ENCODE measurements at regions not wholly inside any gene's neighbourhood (a gene's known extent, or its start where the extent isn't known, plus 50 kb on each side); places are given as distances from the start of the nearest gene placed in this dataset.

- Histone ChIP-seq H3K9ac (ENCODE audit: control insufficient read depth, extremely low read depth, insufficient read depth, low read length) (no peak overlapping the region), H3K36me3 (ENCODE audit: control insufficient read depth in 2 of 2, extremely low read depth in 1 of 2, insufficient read depth in 2 of 2, low read length in 2 of 2) (no peaks in the 10 kb centered on the region), H3K4me1 (ENCODE audit: control insufficient read depth, extremely low read depth, insufficient read depth, low read length) (no peaks in the 10 kb centered on the region), H3K9me1 (ENCODE audit: control insufficient read depth, extremely low read depth, insufficient read depth, low read length) (no peaks in the 10 kb centered on the region), H2AFZ (ENCODE audit: control insufficient read depth, low read length) (no peak overlapping the region), H3K27ac (ENCODE audit: control insufficient read depth, insufficient read depth, low read length) (no peak overlapping the region), H3K79me2 (ENCODE audit: control insufficient read depth, insufficient read depth, low read length) (no peaks in the 10 kb centered on the region), H4K20me1 (ENCODE audit: control insufficient read depth, extremely low read depth, insufficient read depth, low read length) (no peaks in the 10 kb centered on the region), H3K27me3 (ENCODE audit: control insufficient read depth, extremely low read depth, insufficient read depth, low read length) (no peaks in the 10 kb centered on the region), H3K9me3 (ENCODE audit: control insufficient read depth, low read depth, low read length) (no peaks in the 10 kb centered on the region), H3K4me3 (ENCODE audit: control insufficient read depth in 2 of 3, extremely low read depth in 1 of 3, insufficient read depth in 2 of 3, low read depth in 1 of 3, low read length in 3 of 3) (no peak overlapping the region), H3K4me2 (ENCODE audit: control insufficient read depth, extremely low read depth, insufficient read depth, low read depth, low read length) (no peak overlapping the region)
- dilution Hi-C loops (cut with MboI; ENCODE audit: extremely low pct_ligation_motif_present, low sequenced_read_pairs) = no loop called here
- TF ChIP-seq EZH2 (IDR thresholded peaks at IDR 0.05; ENCODE audit: low read length) (no peak), CTCF (optimal IDR thresholded peaks at IDR 0.05 in 1 of 3, IDR thresholded peaks at IDR 0.05 in 1 of 3, conservative IDR thresholded peaks at IDR 0.05 in 1 of 3; ENCODE audit: extremely low read depth in 1 of 3, insufficient read depth in 2 of 3, low read length in 3 of 3) (no peak)
- FAIRE-seq = no peak
- no peak for DNase-seq (ENCODE audit: low read depth, low spot score)
Measured at GRCh38 chr20:12786276-12786675, 222.5 kb upstream of the SPTLC3 start.

- no peak overlapping the region for H3K9ac ChIP-seq (ENCODE audit: control insufficient read depth, extremely low read depth, insufficient read depth, low read length)
- no peaks in the 10 kb centered on the region for H4K20me1 ChIP-seq (ENCODE audit: control insufficient read depth, extremely low read depth, insufficient read depth, low read length)
- H3K36me3 ChIP-seq (ENCODE audit: control insufficient read depth in 2 of 2, extremely low read depth in 1 of 2, insufficient read depth in 2 of 2, low read length in 2 of 2) = no peaks in the 10 kb centered on the region
- FAIRE-seq (no peak), DNase-seq (ENCODE audit: low read depth, low spot score) (no peak)
- no peaks in the 10 kb centered on the region for H3K4me1 ChIP-seq (ENCODE audit: control insufficient read depth, extremely low read depth, insufficient read depth, low read length)
- no peak overlapping the region for H3K4me3 ChIP-seq (ENCODE audit: control insufficient read depth in 2 of 3, extremely low read depth in 1 of 3, insufficient read depth in 2 of 3, low read depth in 1 of 3, low read length in 3 of 3)
- no peak overlapping the region for H3K27ac ChIP-seq (ENCODE audit: control insufficient read depth, insufficient read depth, low read length)
- no peaks in the 10 kb centered on the region for H3K79me2 ChIP-seq (ENCODE audit: control insufficient read depth, insufficient read depth, low read length)
- H2AFZ ChIP-seq (ENCODE audit: control insufficient read depth, low read length) = no peak overlapping the region
- H3K9me3 ChIP-seq (ENCODE audit: control insufficient read depth, low read depth, low read length) = no peaks in the 10 kb centered on the region
- no peaks in the 10 kb centered on the region for H3K27me3 ChIP-seq (ENCODE audit: control insufficient read depth, extremely low read depth, insufficient read depth, low read length)
- H3K4me2 ChIP-seq (ENCODE audit: control insufficient read depth, extremely low read depth, insufficient read depth, low read depth, low read length) = no peak overlapping the region
- dilution Hi-C loops (cut with MboI; ENCODE audit: extremely low pct_ligation_motif_present, low sequenced_read_pairs) = no loop called here
- H3K9me1 ChIP-seq (ENCODE audit: control insufficient read depth, extremely low read depth, insufficient read depth, low read length) = no peaks in the 10 kb centered on the region
- TF ChIP-seq EZH2 (IDR thresholded peaks at IDR 0.05; ENCODE audit: low read length) (no peak), CTCF (optimal IDR thresholded peaks at IDR 0.05 in 1 of 3, IDR thresholded peaks at IDR 0.05 in 1 of 3, conservative IDR thresholded peaks at IDR 0.05 in 1 of 3; ENCODE audit: extremely low read depth in 1 of 3, insufficient read depth in 2 of 3, low read length in 3 of 3) (no peak)
Measured at GRCh38 chr20:12788632-12789299, 220.0 kb upstream of the SPTLC3 start.
